A549 (cell line): ENCODE measurements at regions not wholly inside any gene's neighbourhood (a gene's known extent, or its start where the extent isn't known, plus 50 kb on each side); places are given as distances from the start of the nearest gene placed in this dataset.

ENCODE experiments used
- ATAC-seq, 2 experiments: fragments of 200-7000 bp in 1 of 2; fragments of >200 bp in 1 of 2; cut with Nextera tagmentation in 1 of 2; cut with Tn5 transposase in 1 of 2; 3 replicates each; pipeline versions ENCODE4 v1.8.0 to v1.9.1; 2018 to 2020; ENCODE audit warnings: mild to moderate bottlenecking in 1 of 2, moderate library complexity in 1 of 2
- CTCF ChIA-PET: fragments of 300-600 bp; sonication (Branson Sonifier 250); formaldehyde crosslinking; extraction: SDS; loops from one replicate; lab custom pipeline; 2021; ENCODE audit warnings: antibody characterized with exemption, inconsistent platforms; lab: Yijun Ruan, JAX
- POLR2A ChIA-PET: fragments of 350-600 bp; formaldehyde crosslinking; extraction: SDS; loops from one replicate; lab custom pipeline; 2021; ENCODE audit warnings: antibody characterized with exemption, inconsistent platforms; lab: Yijun Ruan, JAX
- DNase-seq, 2 experiments: peaks; one replicate each; pipeline versions ENCODE4 v3.0.0 to v3.0.0-alpha.2; 2011 to 2016; ENCODE audit warnings: low read depth in 1 of 2, low spot score in 1 of 2
- FAIRE-seq: peaks from 2 replicates; lab custom pipeline; 2011; peaks lifted over from hg19 to GRCh38; lab: Jason Lieb, UNC
- H3K27ac ChIP-seq, 2 experiments: fragments of >200 bp; sonication (Bioruptor Twin); formaldehyde crosslinking; 3 replicates each; pipeline ENCODE4 v1.5.1; 2016 to 2017
- H3K4me1 ChIP-seq: fragments of >200 bp; sonication (Bioruptor Twin); formaldehyde crosslinking; 3 replicates; pipeline ENCODE4 v1.6.1; 2016
- H3K4me2 ChIP-seq: fragments of >200 bp; sonication (Bioruptor Twin); formaldehyde crosslinking; 3 replicates; pipeline ENCODE4 v1.6.1; 2016
- H3K4me3 ChIP-seq: fragments of >200 bp; sonication (Bioruptor Twin); formaldehyde crosslinking; 3 replicates; pipeline ENCODE4 v1.5.1; 2016
- H3K9me3 ChIP-seq: fragments of >200 bp; sonication (Bioruptor Twin); formaldehyde crosslinking; 3 replicates; pipeline ENCODE4 v1.6.1; 2016
- ATOH8 ChIP-seq: fragments of 250-450 bp; sonication (Bioruptor Pico); IDR thresholded peaks from 2 replicates; pipeline ENCODE4 v1.5.0; 2020; ENCODE audit warnings: low read depth, mild to moderate bottlenecking, moderate library complexity
- BHLHE40 ChIP-seq: IDR thresholded peaks from 2 replicates; pipeline ENCODE4 v1.6.1; 2012; ENCODE audit warnings: low read depth, low read length, inconsistent platforms
- CBX2 ChIP-seq: fragments of 200-600 bp; sonication (generic); IDR thresholded peaks from 2 replicates; pipeline ENCODE4 v1.6.1; 2016; ENCODE audit warnings: low read depth, mild to moderate bottlenecking, borderline replicate concordance
- CHD2 ChIP-seq: fragments of 150-350 bp; IDR thresholded peaks from 2 replicates; pipeline ENCODE4 v1.6.1; 2014; ENCODE audit warnings: low read length; ENCODE audit not compliant: partially characterized antibody
- FOSB ChIP-seq: fragments of 250-450 bp; sonication (Bioruptor Pico); IDR thresholded peaks from 2 replicates; pipeline ENCODE4 v1.5.0; 2020; ENCODE audit warnings: mild to moderate bottlenecking, moderate library complexity
- FOSL2 ChIP-seq, 2 experiments: fragments of 450-650 bp in 1 of 2; fragments of >200 bp in 1 of 2; sonication (Bioruptor Twin) in 1 of 2; formaldehyde crosslinking; IDR thresholded peaks; 2 replicates each; pipeline versions ENCODE4 v1.5.0 to v1.6.1; 2016 to 2020; ENCODE audit warnings: mild to moderate bottlenecking in 1 of 2, moderate library complexity in 1 of 2
- GATA3 ChIP-seq: IDR thresholded peaks from 2 replicates; pipeline ENCODE4 v1.6.1; 2012; ENCODE audit warnings: borderline replicate concordance
- HDAC2 ChIP-seq: fragments of 200-600 bp; sonication (generic); IDR thresholded peaks from 2 replicates; pipeline ENCODE4 v1.6.1; 2016
- HOXB13 ChIP-seq: fragments of 250-450 bp; sonication (Bioruptor Pico); IDR thresholded peaks from 2 replicates; pipeline ENCODE4 v1.5.0; 2020; ENCODE audit warnings: low read depth, mild to moderate bottlenecking, moderate library complexity
- HOXB5 ChIP-seq: fragments of 250-450 bp; sonication (Bioruptor Pico); IDR thresholded peaks from 2 replicates; pipeline ENCODE4 v1.5.0; 2020; ENCODE audit warnings: mild to moderate bottlenecking, moderate library complexity
- MAZ ChIP-seq: fragments of 150-350 bp; IDR thresholded peaks from 2 replicates; pipeline ENCODE4 v1.6.1; 2014; ENCODE audit warnings: antibody characterized with exemption, low read depth, low read length, borderline replicate concordance
- NPAS2 ChIP-seq: fragments of 250-450 bp; sonication (Bioruptor Pico); IDR thresholded peaks from 2 replicates; pipeline ENCODE4 v1.8.0; 2022; ENCODE audit warnings: mild to moderate bottlenecking, moderate library complexity, borderline replicate concordance
- NR3C1 ChIP-seq: fragments of >200 bp; sonication (Bioruptor Twin); formaldehyde crosslinking; IDR thresholded peaks from 3 replicates; pipeline ENCODE4 v1.6.1; 2017
- POLR2A ChIP-seq: IDR thresholded peaks from 2 replicates; pipeline ENCODE4 v1.6.1; 2012; ENCODE audit warnings: mild to moderate bottlenecking, low read length
- POLR2AphosphoS2 ChIP-seq: conservative IDR thresholded peaks from 2 replicates; pipeline ENCODE4 v1.6.1; 2012; ENCODE audit warnings: low read length, improper control_type of control experiment, inconsistent platforms
- RAD21 ChIP-seq, 2 experiments: fragments of >200 bp in 1 of 2; sonication (Bioruptor Twin) in 1 of 2; formaldehyde crosslinking in 1 of 2; IDR thresholded peaks in 1 of 2; conservative IDR thresholded peaks in 1 of 2; 2 replicates in 1 of 2; 3 replicates in 1 of 2; pipeline ENCODE4 v1.6.1; 2012 to 2018; ENCODE audit warnings: inconsistent platforms in 1 of 2
- RCOR1 ChIP-seq: fragments of 150-350 bp; IDR thresholded peaks from 2 replicates; pipeline ENCODE4 v1.6.1; 2014; ENCODE audit warnings: antibody characterized with exemption, low read length, low read depth
- SMC3 ChIP-seq: fragments of >200 bp; sonication (Bioruptor Twin); formaldehyde crosslinking; IDR thresholded peaks from 3 replicates; pipeline ENCODE4 v1.6.1; 2018; ENCODE audit warnings: inconsistent platforms
- SREBF2 ChIP-seq: fragments of 450-650 bp; IDR thresholded peaks from 2 replicates; pipeline ENCODE4 v1.6.1; 2014; ENCODE audit warnings: mild to moderate bottlenecking, moderate library complexity
- TFCP2L1 ChIP-seq: fragments of 250-450 bp; sonication (Bioruptor Pico); IDR thresholded peaks from 2 replicates; pipeline ENCODE4 v1.5.0; 2021; ENCODE audit warnings: mild to moderate bottlenecking
- ZNF302 ChIP-seq: fragments of 250-450 bp; sonication (Bioruptor Pico); IDR thresholded peaks from 2 replicates; pipeline ENCODE4 v1.9.0; 2021; ENCODE audit warnings: inconsistent platforms, mild to moderate bottlenecking, moderate library complexity
- WGBS: methylation state at CpG from one replicate; pipeline ENCODE4 v1.1.6; 2017; ENCODE audit errors: missing lambda C conversion rate; 5-methylcytosine and 5-hydroxymethylcytosine counted together
- TF ChIP-seq, protein P1 (sequence below): IDR thresholded peaks from 2 replicates; pipeline ENCODE4 v1.6.1; 2012
- TF ChIP-seq, protein P2 (sequence below): fragments of 450-650 bp; IDR thresholded peaks from 2 replicates; pipeline ENCODE4 v1.6.1; 2014; ENCODE audit warnings: antibody characterized with exemption
- TF ChIP-seq, protein P3 (sequence below): IDR thresholded peaks from 2 replicates; pipeline ENCODE4 v1.6.1; 2012; ENCODE audit warnings: low read depth, borderline replicate concordance

DNA sequence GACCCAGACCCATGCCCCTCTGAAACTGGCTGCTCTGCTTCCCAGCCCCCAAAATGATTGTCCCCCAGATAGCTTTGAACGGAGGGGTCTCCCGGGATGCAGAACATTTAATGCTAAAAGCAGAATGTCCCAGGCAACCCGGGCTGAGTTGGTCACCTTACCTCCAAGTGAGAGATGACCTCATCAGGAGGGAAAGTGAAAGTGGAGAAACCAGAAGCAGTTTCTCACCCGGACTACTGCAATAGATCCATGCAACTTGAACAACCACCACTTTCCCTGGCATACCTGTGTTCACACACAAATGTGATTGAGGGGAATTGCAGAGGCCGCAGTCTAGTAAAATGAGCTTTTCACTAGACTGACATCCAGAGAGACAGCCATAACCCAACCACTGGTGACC is 75.3 kb upstream of the NPAS2 start:
- Histone ChIP-seq H3K4me2 (peak overlapping the region; percentile 21; the same call in 1 of the 3 replicates), H3K27ac (peak overlapping the region; percentile 47 to 85; a peak in 5 of 6 replicates), H3K4me3 (no peak overlapping the region), H3K4me1 (peaks cover 26% of the 10 kb centered on the region), H3K9me3 (no peaks in the 10 kb centered on the region)
- ATAC-seq, result no peak
- ChIA-PET CTCF (interaction anchor here (0.9 to 1.0 kb wide), 2 partner anchors 77 to 137 kb away, joined by 3 to 5 read pairs; no protein-coding TSS in a partner anchor), POLR2A (no interaction called here)
- no peak for DNase-seq
- no peak for FAIRE-seq
- WGBS, result 59% methylated on average over 5 of the region's 5 CpGs
- no peak for TF ChIP-seq RAD21 (conservative IDR thresholded peaks at IDR 0.05 in 1 of 2, IDR thresholded peaks at IDR 0.05 in 1 of 2)
- TF ChIP-seq ZNF302, result no peak
- TF ChIP-seq, protein P1, sequence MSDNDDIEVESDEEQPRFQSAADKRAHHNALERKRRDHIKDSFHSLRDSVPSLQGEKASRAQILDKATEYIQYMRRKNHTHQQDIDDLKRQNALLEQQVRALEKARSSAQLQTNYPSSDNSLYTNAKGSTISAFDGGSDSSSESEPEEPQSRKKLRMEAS, result no peak
- TF ChIP-seq TFCP2L1 (CRISPR knock-in tag), result no peak
- TF ChIP-seq, protein P2, sequence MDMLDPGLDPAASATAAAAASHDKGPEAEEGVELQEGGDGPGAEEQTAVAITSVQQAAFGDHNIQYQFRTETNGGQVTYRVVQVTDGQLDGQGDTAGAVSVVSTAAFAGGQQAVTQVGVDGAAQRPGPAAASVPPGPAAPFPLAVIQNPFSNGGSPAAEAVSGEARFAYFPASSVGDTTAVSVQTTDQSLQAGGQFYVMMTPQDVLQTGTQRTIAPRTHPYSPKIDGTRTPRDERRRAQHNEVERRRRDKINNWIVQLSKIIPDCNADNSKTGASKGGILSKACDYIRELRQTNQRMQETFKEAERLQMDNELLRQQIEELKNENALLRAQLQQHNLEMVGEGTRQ, result no peak
- TF ChIP-seq SREBF2, result no peak
- no peak for TF ChIP-seq SMC3
- TF ChIP-seq MAZ, result no peak
- TF ChIP-seq NR3C1, result no peak
- TF ChIP-seq HDAC2, result no peak
- TF ChIP-seq, protein P3, sequence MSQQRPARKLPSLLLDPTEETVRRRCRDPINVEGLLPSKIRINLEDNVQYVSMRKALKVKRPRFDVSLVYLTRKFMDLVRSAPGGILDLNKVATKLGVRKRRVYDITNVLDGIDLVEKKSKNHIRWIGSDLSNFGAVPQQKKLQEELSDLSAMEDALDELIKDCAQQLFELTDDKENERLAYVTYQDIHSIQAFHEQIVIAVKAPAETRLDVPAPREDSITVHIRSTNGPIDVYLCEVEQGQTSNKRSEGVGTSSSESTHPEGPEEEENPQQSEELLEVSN, result no peak
- TF ChIP-seq CHD2, result no peak
- TF ChIP-seq POLR2AphosphoS2, result no peak
- TF ChIP-seq CBX2, result no peak
- TF ChIP-seq ATOH8 (CRISPR knock-in tag), result no peak
- TF ChIP-seq, all 56 proteins: peak for 0

DNA sequence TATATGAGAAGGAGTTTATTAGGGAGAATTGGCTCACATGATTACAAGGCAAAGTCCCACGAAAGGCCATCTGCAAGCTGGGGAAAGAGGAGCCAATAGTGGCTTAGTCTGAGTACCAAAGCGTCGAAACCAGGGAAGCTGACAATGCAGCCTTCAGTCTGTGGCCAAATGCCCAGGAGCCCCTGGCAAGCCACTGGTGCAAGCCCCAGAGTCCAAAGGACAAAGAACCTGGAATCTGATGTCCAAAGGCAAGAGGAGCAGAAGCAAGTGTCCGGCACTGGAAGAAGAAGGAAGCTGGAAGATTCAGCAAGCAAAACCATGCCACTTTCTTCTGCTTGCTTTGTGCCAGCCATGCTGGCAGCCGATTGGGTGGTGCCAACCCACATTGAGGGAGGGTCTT is 74.3 kb upstream of the NPAS2 start:
- H3K4me3 ChIP-seq, result no peak overlapping the region
- no peaks in the 10 kb centered on the region for H3K9me3 ChIP-seq
- peaks cover 26% of the 10 kb centered on the region for H3K4me1 ChIP-seq
- FAIRE-seq (no peak), DNase-seq (no peak), ATAC-seq (no peak)
- POLR2A ChIA-PET, result no interaction called here
- 89% methylated on average over 5 of the region's 5 CpGs for WGBS
- H3K4me2 ChIP-seq, result no peak overlapping the region
- TF ChIP-seq FOSB (CRISPR knock-in tag) (no peak), POLR2AphosphoS2 (no peak), ATOH8 (CRISPR knock-in tag) (no peak), RCOR1 (no peak), NPAS2 (CRISPR knock-in tag) (no peak), BHLHE40 (no peak), HOXB5 (no peak), GATA3 (no peak), POLR2A (no peak), HOXB13 (CRISPR knock-in tag) (no peak), NR3C1 (no peak), FOSL2 (IDR thresholded peaks at IDR 0.05) (no peak), FOSL2 (CRISPR knock-in tag; IDR thresholded peaks at IDR 0.05) (no peak), SMC3 (no peak)
- H3K27ac ChIP-seq, result no peak overlapping the region
- CTCF ChIA-PET, result interaction anchor here (0.8 kb wide), 1 partner anchor 136 kb away, joined by 3 read pairs; no protein-coding TSS in a partner anchor
